ENCODE measurements at regions not wholly inside any gene's neighbourhood (a gene's known extent, or its start where the extent isn't known, plus 50 kb on each side); places are given as distances from the start of the nearest gene placed in this dataset.

GRCh38 chr6:167726043-167726621 is 100.6 kb upstream of the AFDN start:
- TF ChIP-seq CTCF (IDR thresholded peaks at IDR 0.05; ENCODE audit: poor library complexity) = no peak
- no peak for TF ChIP-seq EZH2phosphoT487 (IDR thresholded peaks at IDR 0.05; ENCODE audit: low read depth, severe bottlenecking, unreplicated experiment)

Measured in hepatocyte (in vitro differentiated cells).